H9 (cell line): ENCODE measurements at regions not wholly inside any gene's neighbourhood (a gene's known extent, or its start where the extent isn't known, plus 50 kb on each side); places are given as distances from the start of the nearest gene placed in this dataset.
A peak's percentile ranks its signal among the peaks of the same experiment; 100 is the strongest.

ENCODE experiments used
- DNase-seq: peaks from one replicate; pipeline ENCODE4 v3.0.0-alpha.2; 2017
- H2AFZ ChIP-seq: one replicate; pipeline ENCODE4 v1.6.1; 2013; ENCODE audit warnings: mild to moderate bottlenecking, low read length, control low read depth, moderate library complexity
- H2AK5ac ChIP-seq: 2 replicates; pipeline ENCODE4 v1.6.1; 2013; ENCODE audit warnings: low read length, control low read depth, mixed read lengths; ENCODE audit not compliant: insufficient read length
- H2BK120ac ChIP-seq: one replicate; pipeline ENCODE4 v1.6.1; 2013; ENCODE audit warnings: low read depth, mild to moderate bottlenecking, low read length, control low read depth, inconsistent platforms; ENCODE audit not compliant: poor library complexity, severe bottlenecking
- H2BK12ac ChIP-seq: 2 replicates; pipeline ENCODE4 v1.6.1; 2013; ENCODE audit warnings: low read length, control low read depth, mixed read lengths, low read depth; ENCODE audit not compliant: insufficient read length
- H2BK15ac ChIP-seq: 2 replicates; pipeline ENCODE4 v1.6.1; 2013; ENCODE audit warnings: low read depth, low read length, control low read depth
- H2BK20ac ChIP-seq: one replicate; pipeline ENCODE4 v1.6.1; 2013; ENCODE audit warnings: low read depth, mild to moderate bottlenecking, low read length, control low read depth, inconsistent platforms; ENCODE audit not compliant: poor library complexity, severe bottlenecking
- H2BK5ac ChIP-seq: 2 replicates; pipeline ENCODE4 v1.6.1; 2013; ENCODE audit warnings: low read length, control low read depth, mixed read lengths; ENCODE audit not compliant: insufficient read length
- H3K14ac ChIP-seq: 2 replicates; pipeline ENCODE4 v1.6.1; 2013; ENCODE audit warnings: low read length, control low read depth; ENCODE audit not compliant: insufficient read depth
- H3K18ac ChIP-seq: 2 replicates; pipeline ENCODE4 v1.6.1; 2013; ENCODE audit warnings: low read depth, mild to moderate bottlenecking, mixed read lengths, low read length, control low read depth; ENCODE audit not compliant: insufficient read length
- H3K23ac ChIP-seq: 2 replicates; pipeline ENCODE4 v1.6.1; 2013; ENCODE audit warnings: low read length, control low read depth, mixed read lengths, low read depth; ENCODE audit not compliant: insufficient read length
- H3K23me2 ChIP-seq: 2 replicates; pipeline ENCODE4 v1.6.1; 2013; ENCODE audit warnings: low read depth, mild to moderate bottlenecking, mixed read lengths, low read length, control low read depth; ENCODE audit not compliant: insufficient read length, poor library complexity, severe bottlenecking
- H3K27ac ChIP-seq: 2 replicates; pipeline ENCODE4 v1.5.1; 2013; ENCODE audit warnings: low read length, control low read depth, mixed read lengths, low read depth; ENCODE audit not compliant: insufficient read length
- H3K27me3 ChIP-seq: 2 replicates; pipeline ENCODE4 v1.6.1; 2013; ENCODE audit warnings: low read length, control low read depth, inconsistent platforms; ENCODE audit not compliant: insufficient read depth
- H3K4ac ChIP-seq: 2 replicates; pipeline ENCODE4 v1.6.1; 2013; ENCODE audit warnings: low read depth, mild to moderate bottlenecking, control low read depth, inconsistent platforms, low read length, moderate library complexity
- H3K4me1 ChIP-seq: 2 replicates; pipeline ENCODE4 v1.6.1; 2013; ENCODE audit warnings: low read length, control low read depth, inconsistent platforms; ENCODE audit not compliant: insufficient read depth
- H3K4me2 ChIP-seq: 2 replicates; pipeline ENCODE4 v1.6.1; 2013; ENCODE audit warnings: low read length, control low read depth, mixed read lengths; ENCODE audit not compliant: insufficient read length, insufficient read depth
- H3K56ac ChIP-seq: 2 replicates; pipeline ENCODE4 v1.6.1; 2013; ENCODE audit warnings: low read depth, mild to moderate bottlenecking, mixed read lengths, low read length, control low read depth; ENCODE audit not compliant: insufficient read length
- H3K79me1 ChIP-seq: 2 replicates; pipeline ENCODE4 v1.6.1; 2013; ENCODE audit warnings: low read depth, mild to moderate bottlenecking, moderate library complexity, low read length, control low read depth, inconsistent platforms; ENCODE audit not compliant: insufficient read depth, poor library complexity, severe bottlenecking
- H3K79me2 ChIP-seq: 2 replicates; pipeline ENCODE4 v1.6.1; 2013; ENCODE audit warnings: low read length, control low read depth, inconsistent platforms; ENCODE audit not compliant: insufficient read depth
- H3K9ac ChIP-seq: 2 replicates; pipeline ENCODE4 v1.6.1; 2013; ENCODE audit warnings: low read length, control low read depth, mixed read lengths; ENCODE audit not compliant: insufficient read length; ENCODE audit errors: extremely low read depth
- H3K9me3 ChIP-seq: one replicate; pipeline ENCODE4 v1.6.1; 2013; ENCODE audit warnings: low read depth, low read length, inconsistent platforms; ENCODE audit not compliant: control insufficient read depth
- H3T11ph ChIP-seq: one replicate; pipeline ENCODE4 v1.6.1; 2013; ENCODE audit warnings: mild to moderate bottlenecking, low read length, control low read depth, inconsistent platforms
- H4K20me1 ChIP-seq: one replicate; pipeline ENCODE4 v1.6.1; 2013; ENCODE audit not compliant: control insufficient read depth, insufficient read length, insufficient read depth
- H4K5ac ChIP-seq: 2 replicates; pipeline ENCODE4 v1.6.1; 2013; ENCODE audit warnings: low read depth, mild to moderate bottlenecking, mixed read lengths, low read length, control low read depth; ENCODE audit not compliant: insufficient read length
- H4K8ac ChIP-seq: replicated peaks from 2 replicates; pipeline ENCODE4 v1.6.1; 2013; ENCODE audit warnings: low read length, control low read depth, mixed read lengths, low read depth; ENCODE audit not compliant: insufficient read length
- H4K91ac ChIP-seq: 2 replicates; pipeline ENCODE4 v1.6.1; 2013; ENCODE audit warnings: low read depth, mild to moderate bottlenecking, moderate library complexity, mixed read lengths, low read length, control low read depth; ENCODE audit not compliant: insufficient read length
- H3K27ac Mint-ChIP-seq, 3 experiments: 2 replicates in 2 of 3; 3 replicates in 1 of 3; pipeline ENCODE4 v1.8.0; 2020 to 2021; ENCODE audit warnings: mixed read lengths in 3 of 3, mild to moderate bottlenecking in 1 of 3, moderate library complexity in 1 of 3
- H3K27me3 Mint-ChIP-seq: 2 replicates; pipeline ENCODE4 v1.8.0; 2021; ENCODE audit warnings: low read depth, mild to moderate bottlenecking, moderate library complexity, mixed read lengths
- H3K36me3 Mint-ChIP-seq, 3 experiments: 2 replicates in 2 of 3; 3 replicates in 1 of 3; pipeline ENCODE4 v1.8.0; 2020 to 2021; ENCODE audit warnings: low read depth in 3 of 3, mixed read lengths in 3 of 3; ENCODE audit not compliant: insufficient read depth in 1 of 3
- H3K4me1 Mint-ChIP-seq, 2 experiments: 2 replicates each; pipeline ENCODE4 v1.8.0; 2020; ENCODE audit warnings: mixed read lengths in 2 of 2
- H3K4me3 Mint-ChIP-seq, 2 experiments: 2 replicates in 1 of 2; 3 replicates in 1 of 2; pipeline ENCODE4 v1.8.0; 2020 to 2021; ENCODE audit warnings: mild to moderate bottlenecking in 2 of 2, mixed read lengths in 2 of 2, moderate library complexity in 1 of 2
- H3K9me3 Mint-ChIP-seq, 2 experiments: 2 replicates in 1 of 2; 3 replicates in 1 of 2; pipeline ENCODE4 v1.8.0; 2020; ENCODE audit warnings: mild to moderate bottlenecking in 2 of 2, mixed read lengths in 2 of 2, moderate library complexity in 1 of 2
- CTCF ChIP-seq: fragments of 200-600 bp; sonication (generic); conservative IDR thresholded peaks from 3 replicates; pipeline ENCODE4 v1.8.0; 2021; ENCODE audit warnings: antibody characterized with exemption, mild to moderate bottlenecking
- WGBS: extraction: QIAGEN DNeasy Blood & Tissue Kit; methylation state at CpG from one replicate; pipeline ENCODE4 v1.1.7; 2013; ENCODE audit warnings: missing lambda C conversion rate, low lambda C conversion rate, mixed read lengths; ENCODE audit not compliant: insufficient read length; ENCODE audit errors: extremely low coverage; 5-methylcytosine and 5-hydroxymethylcytosine counted together

GRCh38 chr13:81395368-81395767 lies 1054.4 kb upstream of the SPRY2 start:
- WGBS: no CpG with 5 or more reads among the region's 4 CpGs
- H2AFZ ChIP-seq: peak overlapping the region; percentile 85

More at GRCh38 chr13:81395368-81395767, 1054.4 kb upstream of the SPRY2 start:
- H3K4me3 Mint-ChIP-seq: 0 out of 5 replicates have a peak overlapping the region, but pooled peaks of 1 of the 2 experiments have one; percentile 19
- DNase-seq: peak; percentile 74
- H2BK15ac ChIP-seq: no peak overlapping the region
- H3K14ac ChIP-seq: no peak overlapping the region
- H3K27me3 ChIP-seq: no peaks in the 10 kb centered on the region
- no peaks in the 10 kb centered on the region for H4K20me1 ChIP-seq
- H4K91ac ChIP-seq: no peak overlapping the region
- no peaks in the 10 kb centered on the region for H3K23me2 ChIP-seq
- no peaks in the 10 kb centered on the region for H3K79me2 ChIP-seq
- H3K4me1 Mint-ChIP-seq: peaks cover 33 to 35% of the 10 kb centered on the region in 2 experiments
- H3K9me3 Mint-ChIP-seq: no peaks in the 10 kb centered on the region; a peak in 2 of 5 replicates
- H2AK5ac ChIP-seq: no peak overlapping the region
- no peak overlapping the region for H2BK12ac ChIP-seq
- no peaks in the 10 kb centered on the region for H3K79me1 ChIP-seq
- no peak overlapping the region for H3K4me2 ChIP-seq
- no peak overlapping the region for H2BK120ac ChIP-seq
- H3T11ph ChIP-seq: no peak overlapping the region
- H2BK20ac ChIP-seq: no peak overlapping the region
- H3K4ac ChIP-seq: no peak overlapping the region
- no peak overlapping the region for H3K18ac ChIP-seq
- H4K5ac ChIP-seq: no peak overlapping the region
- H3K36me3 Mint-ChIP-seq: no peaks in the 10 kb centered on the region
- TF ChIP-seq CTCF: no peak
- H3K56ac ChIP-seq: no peak overlapping the region
- H3K27me3 Mint-ChIP-seq: no peaks in the 10 kb centered on the region
- no peak overlapping the region for H3K9ac ChIP-seq
- no peak overlapping the region for H3K27ac Mint-ChIP-seq
- H3K23ac ChIP-seq: no peak overlapping the region
- H4K8ac ChIP-seq: no peak overlapping the region
- peaks cover 3% of the 10 kb centered on the region; the same call in 1 of the 2 replicates for H3K4me1 ChIP-seq
- H3K9me3 ChIP-seq: no peaks in the 10 kb centered on the region
- no peak overlapping the region for H3K27ac ChIP-seq
- no peak overlapping the region for H2BK5ac ChIP-seq
